ENCODE measurements at regions not wholly inside any gene's neighbourhood (a gene's known extent, or its start where the extent isn't known, plus 50 kb on each side); places are given as distances from the start of the nearest gene placed in this dataset.
A peak's percentile ranks its signal among the peaks of the same experiment; 100 is the strongest.

DNA sequence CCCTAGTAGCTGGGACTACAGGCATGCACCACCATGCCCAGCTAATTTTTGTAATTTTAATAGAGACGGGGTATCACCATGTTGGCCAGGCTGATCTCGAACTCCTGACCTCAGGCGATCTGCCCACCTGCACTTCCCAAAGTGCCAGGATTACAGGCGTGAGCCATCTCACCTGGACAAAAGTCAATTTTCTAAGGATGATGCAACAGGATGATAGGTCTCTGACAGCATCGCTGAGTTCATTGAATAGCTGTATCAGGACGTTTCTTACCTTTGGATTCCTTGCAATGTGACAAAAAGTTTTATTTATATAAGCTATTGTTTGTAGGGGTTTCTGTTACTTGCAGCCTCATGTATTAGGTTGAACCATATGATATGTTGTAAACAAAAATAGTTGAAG lies 55.5 kb upstream of the PCED1B start:
- H3K9ac ChIP-seq (ENCODE audit: insufficient read depth in 1 of 2, low read depth in 2 of 2, low read length in 2 of 2) = no peak overlapping the region
- no peaks in the 10 kb centered on the region for H3K79me2 ChIP-seq (ENCODE audit: control insufficient read depth, insufficient read depth, low read length)
- peaks cover 2 to 8% of the 10 kb centered on the region in 2 experiments; a peak in 2 of 5 replicates for H3K27me3 ChIP-seq (ENCODE audit: control insufficient read depth in 2 of 2, insufficient read depth in 2 of 2, low read length in 2 of 2)
- no peak for DNase-seq (ENCODE audit: extremely low read depth in 1 of 4, low spot score in 3 of 4)
- no peaks in the 10 kb centered on the region for H3K36me3 ChIP-seq (ENCODE audit: control insufficient read depth, insufficient read depth, low read length)
- TF ChIP-seq, protein P1, sequence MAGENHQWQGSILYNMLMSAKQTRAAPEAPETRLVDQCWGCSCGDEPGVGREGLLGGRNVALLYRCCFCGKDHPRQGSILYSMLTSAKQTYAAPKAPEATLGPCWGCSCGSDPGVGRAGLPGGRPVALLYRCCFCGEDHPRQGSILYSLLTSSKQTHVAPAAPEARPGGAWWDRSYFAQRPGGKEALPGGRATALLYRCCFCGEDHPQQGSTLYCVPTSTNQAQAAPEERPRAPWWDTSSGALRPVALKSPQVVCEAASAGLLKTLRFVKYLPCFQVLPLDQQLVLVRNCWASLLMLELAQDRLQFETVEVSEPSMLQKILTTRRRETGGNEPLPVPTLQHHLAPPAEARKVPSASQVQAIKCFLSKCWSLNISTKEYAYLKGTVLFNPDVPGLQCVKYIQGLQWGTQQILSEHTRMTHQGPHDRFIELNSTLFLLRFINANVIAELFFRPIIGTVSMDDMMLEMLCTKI (IDR thresholded peaks at IDR 0.05; ENCODE audit: partially characterized antibody) = no peak
- TF ChIP-seq HEY1 (CRISPR knock-in tag; IDR thresholded peaks at IDR 0.05; ENCODE audit: borderline replicate concordance) (no peak), HCFC1 (IDR thresholded peaks at IDR 0.05; ENCODE audit: low read depth, low read length) (no peak), TRIM24 (IDR thresholded peaks at IDR 0.05) (peak; percentile 59 to 67; a peak in 2 of 4 replicates), CEBPB (tag; IDR thresholded peaks at IDR 0.05) (peak; percentile 47), ZEB2 (IDR thresholded peaks at IDR 0.05) (peak; percentile 80), CTBP1 (IDR thresholded peaks at IDR 0.05; ENCODE audit: borderline replicate concordance) (peak; percentile 50; the same call in 1 of the 2 replicates), ATF7 (IDR thresholded peaks at IDR 0.05) (peak; percentile 53; the same call in 1 of the 2 replicates), ZSCAN32 (CRISPR knock-in tag; IDR thresholded peaks at IDR 0.05) (0 out of 2 replicates have a peak, but pooled peaks have one; percentile 40), CEBPG (CRISPR knock-in tag; IDR thresholded peaks at IDR 0.05) (peak; percentile 69), CEBPG (tag; conservative IDR thresholded peaks at IDR 0.05 in 1 of 2, IDR thresholded peaks at IDR 0.05 in 1 of 2) (peak; percentile 67 to 86)
- TF ChIP-seq, protein P2, sequence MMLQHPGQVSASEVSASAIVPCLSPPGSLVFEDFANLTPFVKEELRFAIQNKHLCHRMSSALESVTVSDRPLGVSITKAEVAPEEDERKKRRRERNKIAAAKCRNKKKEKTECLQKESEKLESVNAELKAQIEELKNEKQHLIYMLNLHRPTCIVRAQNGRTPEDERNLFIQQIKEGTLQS (IDR thresholded peaks at IDR 0.05) = peak; percentile 88
- TF ChIP-seq, protein P2 (CRISPR knock-in tag; conservative IDR thresholded peaks at IDR 0.05) = no peak
- no TSS peak for BruUV-seq (replicated peaks)
- 5% methylated on average over 6 of the region's 6 CpGs for WGBS (ENCODE audit: insufficient coverage, low coverage, missing lambda C conversion rate)
- H4K20me1 ChIP-seq (replicated peaks; ENCODE audit: control insufficient read depth, insufficient read depth, low read length) = no peaks in the 10 kb centered on the region
- ChIA-PET CTCF (ENCODE audit: low intra/inter-chr PET ratio) (no interaction called here), POLR2A (interaction anchor here (0.7 to 1.1 kb wide), 2 partner anchors 9 to 386 kb away, joined by 3 read pairs; no protein-coding TSS in a partner anchor)
- FAIRE-seq = no peak
- no peak overlapping the region for H3K4me2 ChIP-seq (ENCODE audit: insufficient read depth, low read length)
- intact Hi-C loops (cut with micrococcal nuclease) (loop anchor here (5.0 to 10.0 kb wide), 3 partner anchors 682 to 952 kb away; no protein-coding TSS in a partner anchor), in situ Hi-C loops (cut with MboI) (loop anchor here (25.0 kb wide), 2 partner anchors 687 to 887 kb away; no protein-coding TSS in a partner anchor)
- ATAC-seq = peak; percentile 45; the same call in 2 of the 3 replicates
- no peak overlapping the region for H3K27ac ChIP-seq (ENCODE audit: extremely low read depth, low read depth, low read length)
- H2AFZ ChIP-seq (ENCODE audit: low read depth, low read length) = no peak overlapping the region
- no peaks in the 10 kb centered on the region for H3K4me1 ChIP-seq (replicated peaks in 1 of 2; ENCODE audit: control insufficient read depth in 2 of 2, insufficient read depth in 2 of 2, low read length in 2 of 2)
- H3K4me3 ChIP-seq = no peak overlapping the region
- no peaks in the 10 kb centered on the region for H3K9me1 ChIP-seq (ENCODE audit: control insufficient read depth, insufficient read depth, low read length)
- H3K9me3 ChIP-seq (replicated peaks; ENCODE audit: control insufficient read depth, insufficient read depth, low read depth, low read length) = no peaks in the 10 kb centered on the region

All from K562 (cell line).